HG02798 (cell line): ENCODE measurements at regions not wholly inside any gene's neighbourhood (a gene's known extent, or its start where the extent isn't known, plus 50 kb on each side); places are given as distances from the start of the nearest gene placed in this dataset.

Source experiments
- ATAC-seq: cut with Tn5 transposase; IDR thresholded peaks from one replicate; pipeline ENCODE4 v1.9.1; 2021; ENCODE audit warnings: mild to moderate bottlenecking; ENCODE audit not compliant: unreplicated experiment, poor library complexity

DNA sequence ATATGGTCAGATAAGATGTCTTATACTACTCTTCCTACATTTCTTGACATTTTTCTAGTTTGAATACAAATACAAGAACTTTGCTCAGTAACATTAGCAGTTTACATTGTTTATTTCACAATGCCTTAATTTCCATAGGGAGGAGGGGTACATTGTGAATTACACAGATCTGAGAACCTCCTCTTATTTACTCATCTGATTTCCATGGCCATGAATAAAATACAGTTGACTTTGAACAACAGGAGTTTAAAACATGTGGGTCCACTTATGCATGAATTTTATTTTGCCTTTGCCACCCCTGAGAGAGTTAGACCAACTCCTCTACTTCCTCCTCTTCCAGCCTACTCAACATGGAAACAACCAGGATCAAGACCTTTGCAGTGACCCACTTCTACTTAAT, 67.7 kb downstream of the MGST1 start:
- no peak for ATAC-seq

DNA sequence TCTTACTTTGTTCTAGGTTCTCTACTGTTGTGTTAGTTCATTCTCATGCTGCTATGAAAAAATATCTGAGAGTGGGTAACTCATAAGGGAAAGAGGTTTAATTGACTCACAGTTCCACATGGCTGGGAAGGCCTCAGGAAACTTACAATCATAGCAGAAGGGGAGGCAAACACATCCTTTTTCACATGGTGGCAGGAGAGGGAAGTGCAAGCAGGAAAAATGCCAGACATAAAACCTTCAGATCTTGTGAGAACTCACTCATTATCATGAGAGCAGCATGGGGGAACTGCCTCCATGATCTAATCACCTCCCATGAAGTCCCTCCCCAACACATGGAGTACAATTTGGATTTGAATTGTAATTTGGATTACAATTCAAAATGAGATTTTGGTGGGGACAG, 69.6 kb downstream of the MGST1 start:
- no peak for ATAC-seq

DNA sequence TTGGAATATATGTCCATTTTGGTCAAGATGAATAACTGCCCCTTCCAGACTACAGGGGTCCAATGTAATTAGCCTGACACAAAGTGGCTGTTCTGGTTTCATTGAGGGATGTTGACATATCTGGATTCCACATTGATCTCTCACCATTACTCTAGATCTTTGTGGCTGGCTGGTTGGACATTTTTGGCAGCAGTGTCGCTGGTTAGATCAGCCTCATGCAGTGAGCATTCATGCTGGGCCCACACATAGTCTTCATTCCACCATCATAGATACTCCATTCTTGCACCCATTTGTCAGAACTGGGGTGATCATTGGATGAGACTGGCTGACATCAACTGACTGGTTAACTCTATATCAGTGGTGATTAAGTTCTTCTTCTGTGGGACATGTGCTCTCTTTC, 74.4 kb downstream of the MGST1 start:
- no peak for ATAC-seq

DNA sequence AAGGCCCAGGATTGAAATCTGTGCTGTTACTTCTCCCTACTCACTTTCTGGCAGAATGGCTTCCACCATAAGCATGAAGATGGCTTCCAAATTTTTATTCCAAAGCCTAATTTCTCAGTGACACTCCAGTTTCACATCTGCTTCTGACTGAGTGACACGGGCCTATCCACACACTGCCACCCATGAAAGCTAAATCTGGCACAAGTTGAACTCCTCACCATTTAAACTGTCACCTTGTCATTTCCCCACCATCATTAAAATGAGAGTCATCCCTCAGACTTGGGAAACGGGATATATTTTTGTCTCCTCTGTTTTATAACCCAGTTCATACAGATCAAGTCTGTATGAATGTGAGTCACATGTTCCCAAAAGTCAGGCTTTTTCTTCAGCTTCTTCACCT, 77.1 kb downstream of the MGST1 start:
- no peak for ATAC-seq

DNA sequence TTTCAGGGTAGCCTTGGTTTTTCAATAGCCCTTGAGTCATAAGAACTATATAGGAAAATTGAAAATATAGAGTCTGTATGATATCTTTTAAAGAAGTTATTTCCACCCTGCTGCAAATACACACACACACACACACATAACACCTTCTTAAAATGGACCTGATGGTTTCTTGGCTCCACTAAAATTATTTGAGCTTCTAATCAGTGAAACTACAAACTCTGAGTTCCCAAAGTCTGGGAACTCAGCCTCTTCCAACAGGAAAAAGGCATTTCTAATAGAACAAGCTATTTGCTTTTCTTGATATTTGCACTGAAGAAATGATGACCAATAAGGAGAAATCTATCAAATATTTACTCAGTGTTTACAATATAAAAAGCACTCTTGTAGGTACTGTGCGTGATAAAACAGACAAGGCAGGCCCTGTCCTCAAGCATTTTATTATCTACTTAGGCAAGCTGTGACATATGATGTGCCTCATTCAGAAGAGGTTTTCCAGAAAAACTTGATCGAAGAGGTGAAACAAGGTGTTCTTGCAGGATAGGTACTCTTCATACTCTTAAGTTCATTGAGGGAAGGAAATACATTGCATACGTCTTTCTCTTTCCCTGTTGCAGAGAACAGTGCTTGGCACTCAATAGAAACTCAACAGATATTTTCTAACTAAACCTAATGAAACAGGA, 88.6 kb downstream of the MGST1 start:
- no peak for ATAC-seq

DNA sequence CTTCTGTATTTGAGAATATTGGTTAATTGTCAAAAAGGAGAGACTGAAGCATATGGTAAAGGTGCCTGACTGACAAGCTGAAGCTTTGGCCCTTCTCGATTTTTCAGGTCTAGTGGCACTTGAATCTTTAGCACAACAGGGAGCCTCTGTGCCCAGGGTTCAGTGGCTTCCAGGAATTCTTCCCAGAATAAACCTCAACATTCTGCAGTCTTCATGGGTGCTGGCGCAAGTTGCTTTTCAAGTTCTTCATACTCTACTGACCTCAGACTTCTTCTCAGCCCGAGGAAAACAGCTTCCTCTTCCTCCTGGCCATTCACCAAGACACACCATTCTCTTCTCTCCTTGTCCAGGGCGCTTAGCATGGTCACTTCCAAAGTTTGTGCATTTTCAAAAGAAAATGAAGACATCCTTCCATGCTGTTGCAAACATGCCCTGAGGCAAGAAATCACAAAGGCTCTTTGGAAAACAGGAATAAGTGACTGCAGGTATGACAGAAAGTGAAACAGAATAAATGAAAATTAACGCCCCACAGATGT, 89.9 kb downstream of the MGST1 start:
- no peak for ATAC-seq

DNA sequence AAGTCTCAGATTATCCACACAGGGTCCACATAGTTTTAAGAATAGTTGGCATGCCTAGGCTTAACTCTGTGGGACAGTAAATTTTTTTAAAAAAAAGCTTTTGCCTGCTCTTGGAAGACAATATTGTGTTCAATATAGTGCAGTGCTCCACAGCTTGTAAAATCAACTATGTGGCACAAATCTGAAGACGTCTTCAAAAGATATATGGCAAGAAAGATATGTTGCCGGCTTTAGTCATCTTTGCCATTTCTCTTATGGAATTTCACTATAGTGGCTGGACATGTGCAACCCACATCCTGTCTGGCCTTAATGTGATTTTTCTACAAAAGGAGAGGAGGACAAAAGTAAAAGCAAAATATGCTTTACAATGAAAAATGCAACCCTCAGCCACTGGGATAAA, 90.5 kb downstream of the MGST1 start:
- no peak for ATAC-seq

DNA sequence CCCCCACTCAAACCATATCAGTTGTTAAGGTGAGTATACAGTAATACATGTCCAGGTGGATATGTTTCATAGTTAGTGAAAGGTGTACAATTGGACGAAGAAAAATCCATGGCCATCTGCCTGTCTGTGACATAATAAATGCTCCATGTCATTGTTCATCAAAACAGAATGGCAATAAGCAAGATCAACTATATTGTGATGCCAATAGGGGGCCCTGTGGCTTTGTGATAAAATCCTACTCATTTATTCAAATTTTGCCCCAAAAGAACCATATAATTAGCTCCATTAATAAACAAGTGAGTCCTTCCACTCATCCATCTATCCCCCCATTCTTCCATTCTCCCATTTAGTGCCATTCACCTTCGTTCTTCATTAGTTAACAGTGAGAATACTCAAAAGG, 102.0 kb downstream of the MGST1 start:
- ATAC-seq = no peak

DNA sequence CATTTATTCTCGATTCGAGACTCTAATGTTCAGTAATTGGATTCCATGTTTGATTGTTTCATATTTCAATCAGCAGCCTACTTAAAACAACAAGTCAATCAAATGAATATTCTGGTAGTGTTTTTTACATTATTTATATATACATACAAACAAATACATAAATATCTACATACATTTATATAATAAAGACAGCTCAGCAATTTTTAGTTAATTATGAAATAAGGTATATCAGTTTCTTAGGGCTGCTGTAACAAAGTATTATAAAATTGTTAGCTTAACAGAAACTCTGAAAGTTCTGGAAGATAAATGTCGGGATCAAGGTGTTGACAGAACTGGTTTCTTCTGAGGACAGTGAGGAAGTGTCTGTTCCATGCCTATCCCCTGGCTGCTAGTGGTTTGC, 105.9 kb downstream of the MGST1 start:
- ATAC-seq = no peak

DNA sequence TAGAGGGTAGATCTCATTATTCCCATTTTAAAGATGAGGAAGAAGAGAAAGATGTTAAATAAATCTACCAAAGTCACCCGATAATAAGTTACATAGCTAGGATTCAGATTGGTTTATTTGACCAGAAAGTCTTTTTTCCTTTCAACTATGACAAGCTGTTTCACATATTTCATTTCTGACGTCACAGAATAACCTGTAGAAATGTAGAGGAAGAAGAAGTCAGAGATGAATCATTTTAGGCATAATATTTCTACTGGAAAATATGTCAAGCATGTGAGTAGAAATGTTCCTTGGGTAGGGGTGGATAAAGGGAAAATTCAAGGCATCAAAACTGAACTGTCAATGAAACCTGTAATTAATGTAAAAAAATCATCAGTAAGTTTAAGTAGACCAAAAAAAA, 107.0 kb downstream of the MGST1 start:
- ATAC-seq = no peak

DNA sequence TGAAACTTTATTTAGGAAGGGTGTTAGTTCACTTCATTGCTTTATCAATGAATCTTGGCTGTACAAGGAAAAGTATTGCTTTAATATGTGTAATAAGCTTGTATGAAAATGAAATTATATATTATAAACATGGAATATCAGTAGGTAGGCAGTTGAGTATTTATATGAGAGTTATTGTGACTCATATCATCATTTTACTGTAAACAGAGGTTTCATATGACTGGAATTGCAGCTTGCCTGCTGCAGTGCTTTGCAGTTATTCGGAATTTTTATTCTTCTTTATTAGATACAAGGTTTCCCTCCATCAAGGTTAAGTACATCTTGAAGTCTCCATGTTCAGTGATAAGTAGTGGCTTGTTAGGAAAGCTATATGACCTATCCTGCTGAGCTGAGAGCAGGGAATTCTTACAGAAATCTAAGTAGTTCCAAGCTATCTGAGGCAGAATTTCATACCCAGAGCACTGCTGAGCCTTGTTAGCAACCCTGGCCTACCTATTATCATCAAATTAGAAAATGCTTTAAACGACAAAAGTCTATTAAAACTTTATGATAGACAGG, 111.2 kb downstream of the MGST1 start:
- no peak for ATAC-seq

DNA sequence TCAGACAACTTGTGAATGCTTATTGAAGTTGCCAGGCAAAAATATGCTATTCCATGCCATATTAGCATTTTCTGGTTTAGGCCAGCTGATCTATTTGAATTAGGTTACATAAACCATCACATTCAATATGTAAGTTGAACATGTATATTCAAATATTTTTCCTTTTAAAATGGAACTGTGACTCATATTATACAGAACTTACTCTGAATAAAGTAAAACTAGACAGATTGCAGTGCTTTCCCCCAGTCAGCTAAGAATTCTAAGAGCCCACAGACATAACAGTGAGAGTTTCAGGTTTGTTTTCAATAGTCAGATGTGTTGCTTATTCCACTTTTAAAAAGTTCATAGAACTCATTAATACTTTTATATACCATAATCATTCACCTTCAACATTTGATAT, 119.8 kb downstream of the MGST1 start:
- ATAC-seq = peak; percentile 64

DNA sequence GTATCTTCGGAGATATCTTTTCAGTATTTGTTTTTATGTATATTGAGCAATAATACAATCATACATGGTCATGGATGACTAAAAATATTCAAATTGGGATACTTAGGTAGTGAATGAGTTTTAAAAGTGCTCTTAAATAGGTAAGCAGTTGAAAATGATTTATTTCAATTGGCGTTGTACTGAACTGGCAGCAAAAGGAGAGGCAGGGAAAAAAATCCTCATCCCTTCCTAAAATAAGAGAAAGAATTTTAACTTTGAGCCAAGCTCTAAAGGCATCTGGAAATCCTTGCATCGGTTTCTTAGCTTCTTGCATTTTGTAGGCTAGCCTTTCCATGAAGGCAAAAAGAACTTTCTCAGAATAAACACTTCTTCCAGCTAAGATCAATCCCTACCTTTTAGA, 125.2 kb downstream of the MGST1 start:
- no peak for ATAC-seq

DNA sequence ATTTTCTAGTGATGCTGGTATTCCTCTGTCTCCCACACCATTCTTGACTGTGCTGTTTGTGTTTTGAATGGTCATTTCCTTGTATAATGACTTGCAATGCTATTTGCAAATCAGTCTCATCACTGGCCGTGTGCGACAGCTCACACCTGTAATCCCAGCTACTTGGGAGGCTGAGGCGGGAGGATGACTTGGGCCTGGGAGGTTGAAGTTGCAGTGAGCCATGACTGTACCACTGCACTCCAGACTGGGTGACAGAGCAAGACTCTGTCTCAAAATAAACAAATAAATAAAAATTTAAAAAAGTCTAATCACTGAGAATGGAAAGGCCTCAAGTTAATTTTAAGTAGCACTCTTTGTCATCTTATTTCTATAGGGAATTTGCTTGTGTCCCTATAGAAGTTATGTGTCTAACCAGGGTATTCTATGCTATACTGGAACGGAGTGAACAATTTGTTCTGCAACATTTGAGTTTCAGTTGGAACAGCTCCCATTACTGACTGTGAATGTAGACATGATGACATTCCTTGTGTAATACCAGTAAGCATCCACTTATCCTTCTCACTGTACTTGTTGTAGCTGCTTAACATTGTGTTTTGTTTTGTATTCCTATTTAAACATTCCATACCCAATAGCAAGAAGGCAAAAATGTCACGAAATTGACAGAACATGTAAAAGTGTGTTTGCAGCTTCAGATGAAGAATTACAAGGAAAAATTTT, 126.3 kb downstream of the MGST1 start:
- ATAC-seq = no peak

DNA sequence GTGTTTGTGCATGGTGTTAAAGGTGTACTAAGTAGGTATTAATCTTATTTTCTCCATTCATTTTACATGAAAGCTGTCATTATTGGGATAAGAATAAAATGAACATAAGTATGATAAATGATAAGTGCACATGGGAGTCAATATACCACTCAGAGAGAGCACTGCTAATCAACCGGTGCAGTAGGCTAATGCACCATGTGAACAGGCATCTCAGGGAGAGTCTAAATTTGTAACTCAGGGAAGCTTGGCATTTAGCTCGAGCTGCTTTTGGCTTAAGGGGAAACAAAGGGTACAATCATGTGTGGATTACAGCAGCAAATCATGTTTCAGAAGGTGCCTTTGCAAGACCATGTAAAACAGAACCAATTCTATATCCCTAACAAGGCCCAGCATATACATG, 127.4 kb downstream of the MGST1 start:
- ATAC-seq = no peak

DNA sequence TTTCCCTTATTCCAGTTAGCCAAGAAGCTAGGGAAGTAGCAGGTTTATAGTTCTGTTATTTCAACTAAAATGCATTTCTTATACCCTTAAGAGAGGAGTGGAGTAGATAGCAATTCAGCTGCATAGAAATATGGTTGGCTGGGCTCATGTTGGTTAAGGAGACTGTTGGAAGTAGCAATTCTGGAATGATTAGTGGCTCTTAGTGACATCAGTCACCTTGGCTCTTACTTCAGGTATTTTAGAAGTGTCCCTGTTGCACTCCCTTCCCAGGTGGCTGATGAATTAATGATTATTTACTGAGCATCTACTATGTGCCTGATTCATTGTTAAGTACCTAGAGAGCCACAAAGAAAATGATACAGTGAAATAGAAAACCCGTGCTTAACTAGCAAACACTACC, 128.1 kb downstream of the MGST1 start:
- ATAC-seq = no peak

DNA sequence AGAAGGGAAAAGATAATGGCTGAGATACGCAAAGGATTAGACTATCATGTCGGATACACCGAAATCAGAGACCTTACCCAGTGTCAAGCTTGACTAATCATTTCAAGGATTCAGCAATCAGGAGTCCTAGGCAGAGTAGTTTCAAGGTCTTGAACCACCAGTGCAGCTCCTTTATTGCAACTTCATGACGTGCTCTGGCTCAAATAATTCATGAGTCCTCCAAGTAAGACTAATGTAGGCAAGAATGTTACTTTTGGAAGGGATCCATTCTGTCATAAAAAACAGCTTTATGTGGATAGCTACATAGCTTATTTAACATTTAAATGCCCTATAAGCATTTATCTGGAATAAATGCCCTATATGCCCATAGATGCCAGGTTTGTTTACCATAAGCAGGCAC, 123.2 kb downstream of the LMO3 start:
- ATAC-seq = no peak

DNA sequence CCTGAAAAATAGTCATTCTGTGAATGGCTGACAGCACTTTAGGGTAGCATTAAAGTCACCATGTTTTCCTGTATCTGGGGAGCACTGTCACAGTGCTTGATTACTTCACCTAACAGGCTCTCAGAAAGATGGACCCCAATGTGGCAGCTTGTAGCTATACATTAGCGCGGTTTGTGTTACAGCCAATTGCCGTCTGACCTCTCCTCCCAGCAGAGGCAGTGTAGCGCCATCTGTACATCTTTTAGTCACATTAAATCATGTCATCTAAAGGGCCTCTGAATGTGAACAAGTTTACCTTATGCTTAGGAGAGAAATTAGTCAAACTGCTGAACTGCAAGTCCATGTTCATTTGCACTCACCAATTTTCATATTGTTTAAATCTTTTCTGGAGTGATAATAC, 113.7 kb downstream of the LMO3 start:
- no peak for ATAC-seq

DNA sequence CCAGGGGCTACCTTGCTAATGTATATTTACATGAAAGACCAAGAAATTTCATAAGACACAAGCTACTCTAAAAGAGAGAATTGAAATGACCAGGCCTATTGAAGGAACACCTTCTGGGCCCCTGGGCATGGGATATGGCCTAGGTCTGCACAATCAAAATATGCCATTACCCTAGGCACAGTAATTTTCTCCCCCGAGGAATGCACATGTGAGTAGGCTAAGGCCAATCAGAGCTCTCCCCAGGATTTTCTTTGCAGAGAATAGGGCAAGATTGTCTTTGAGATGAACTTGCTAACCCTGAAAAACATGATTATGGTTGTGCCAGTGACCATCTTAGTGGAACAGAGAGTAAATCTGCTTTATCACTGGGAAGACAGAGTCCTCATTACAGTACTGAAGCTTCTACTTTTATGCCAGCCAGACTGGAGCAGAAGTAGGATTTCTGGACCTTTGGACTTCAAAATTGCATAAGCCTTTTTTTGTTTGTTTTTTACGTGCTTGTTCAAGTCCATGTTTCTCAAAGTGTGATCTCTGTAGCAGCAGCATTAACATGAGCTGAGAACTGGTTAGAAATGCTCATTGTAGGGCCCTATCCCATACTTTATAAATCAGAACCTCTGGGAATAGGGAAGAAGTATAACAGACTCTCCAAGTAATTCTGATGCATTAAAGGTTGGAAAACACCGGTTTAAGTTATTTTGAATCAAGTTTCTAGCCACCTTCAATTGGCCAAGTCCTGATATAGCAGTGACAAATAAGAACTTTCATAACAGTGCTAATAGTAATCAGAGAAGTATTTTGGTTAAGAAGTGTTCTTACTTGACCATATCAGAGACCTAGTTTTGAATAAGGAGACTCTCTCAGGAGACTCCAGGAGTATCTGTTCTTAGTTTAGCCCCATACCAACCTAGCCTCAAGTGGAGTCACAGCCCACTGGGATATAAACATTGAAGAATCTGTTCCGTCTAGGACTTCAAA, 112.9 kb downstream of the LMO3 start:
- ATAC-seq = no peak

DNA sequence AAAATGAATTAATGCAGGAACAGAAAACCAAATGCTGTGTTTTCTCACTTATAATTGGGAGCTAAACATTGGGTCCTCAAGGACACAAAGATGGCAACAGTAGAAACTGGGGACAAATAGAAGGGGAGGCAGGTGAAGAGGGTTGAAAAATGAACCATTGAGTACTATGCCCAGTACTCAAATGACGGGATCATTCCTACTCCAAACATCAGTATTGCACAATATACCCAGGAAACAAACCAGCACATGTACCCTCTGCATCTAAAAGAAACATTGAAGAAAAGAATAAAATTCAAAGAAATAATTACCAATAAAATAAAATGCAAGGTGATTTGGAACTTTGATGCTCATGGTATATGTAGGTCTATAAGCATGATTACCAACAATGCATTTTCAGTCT, 110.8 kb downstream of the LMO3 start:
- no peak for ATAC-seq
